ENCODE measurements at regions not wholly inside any gene's neighbourhood (a gene's known extent, or its start where the extent isn't known, plus 50 kb on each side); places are given as distances from the start of the nearest gene placed in this dataset.
A peak's percentile ranks its signal among the peaks of the same experiment; 100 is the strongest.

- H3K27ac ChIP-seq (ENCODE audit: low read length in 2 of 2): no peak overlapping the region
- WGBS (ENCODE audit: insufficient coverage): 80% methylated on average over 5 of the region's 10 CpGs
- peaks cover 20% of the 10 kb centered on the region for H3K27me3 Mint-ChIP-seq
Measured at GRCh38 chr9:86413971-86414880, 60.0 kb upstream of the TUT7 start.

More at GRCh38 chr9:86413971-86414880, 60.0 kb upstream of the TUT7 start:
- Histone ChIP-seq H3K4me2 (replicated peaks; ENCODE audit: low read depth, low read length, poor library complexity, severe bottlenecking) (no peak overlapping the region), H2AFZ (ENCODE audit: insufficient read depth, low read depth, low read length, poor library complexity, severe bottlenecking) (no peak overlapping the region), H3K79me2 (ENCODE audit: control insufficient read depth, insufficient read depth, low read length) (no peaks in the 10 kb centered on the region), H3K27me3 (replicated peaks in 1 of 4; ENCODE audit: control extremely low read depth in 1 of 4, control insufficient read depth in 3 of 4, insufficient read depth in 4 of 4, low read length in 3 of 4) (peaks cover 0 to 3% (median 0%) of the 10 kb centered on the region in 4 experiments), H3K4me1 (ENCODE audit: control insufficient read depth in 2 of 2, insufficient read depth in 2 of 2, low read length in 2 of 2) (no peaks in the 10 kb centered on the region), H4K20me1 (ENCODE audit: control insufficient read depth, insufficient read depth, low read length, poor library complexity, severe bottlenecking) (no peaks in the 10 kb centered on the region), H3K36me3 (replicated peaks in 1 of 2; ENCODE audit: control extremely low read depth in 1 of 2, control insufficient read depth in 1 of 2, extremely low read depth in 1 of 2, insufficient read depth in 2 of 2, low read length in 1 of 2) (no peaks in the 10 kb centered on the region), H3K9ac (ENCODE audit: low read length) (no peak overlapping the region), H3K4me3 (ENCODE audit: control extremely low read depth in 1 of 5, extremely low read depth in 1 of 5, insufficient read depth in 1 of 5, low read depth in 2 of 5, low read length in 4 of 5) (no peak overlapping the region), H3K9me3 (ENCODE audit: control extremely low read depth in 1 of 3, control insufficient read depth in 2 of 3, insufficient read depth in 1 of 3, low read length in 2 of 3) (peaks cover 0 to 2% (median 0%) of the 10 kb centered on the region in 3 donors)
- peak; percentile 82 for TF ChIP-seq CTCF (IDR thresholded peaks at IDR 0.05)
- no peak for TF ChIP-seq EZH2 (IDR thresholded peaks at IDR 0.05; ENCODE audit: borderline replicate concordance, insufficient read depth, low read depth, low read length, poor library complexity, severe bottlenecking)
- DNase-seq (peak; percentile 38), ATAC-seq (ENCODE audit: low read depth) (no peak)
- Mint-ChIP-seq H3K27ac (no peak overlapping the region), H3K4me3 (no peak overlapping the region), H3K9me3 (ENCODE audit: insufficient read depth) (no peaks in the 10 kb centered on the region), H3K4me1 (no peaks in the 10 kb centered on the region)
- POLR2A ChIA-PET: interaction anchor here (0.7 kb wide), 1 partner anchor 30 kb away, joined by 8 read pairs; no protein-coding TSS in a partner anchor
- intact Hi-C loops (cut with micrococcal nuclease): no loop called here
- CTCF ChIA-PET: interaction anchor here (0.6 to 3.0 kb wide), 18 partner anchors 8 to 929 kb away, joined by 3 to 16 read pairs (median 4); no protein-coding TSS in a partner anchor
